GM23338 (cell line): ENCODE measurements at regions not wholly inside any gene's neighbourhood (a gene's known extent, or its start where the extent isn't known, plus 50 kb on each side); places are given as distances from the start of the nearest gene placed in this dataset.

Experiments used
- ATAC-seq: fragments of 200-7000 bp; cut with Tn5 transposase; 3 replicates; pipeline ENCODE4 v1.9.1; 2020
- DNase-seq: peaks from one replicate; pipeline ENCODE4 v3.0.0-alpha.2; 2015; ENCODE audit warnings: low spot score
- H2AFZ ChIP-seq: fragments of 200-600 bp; sonication (generic); 2 replicates; pipeline ENCODE4 v1.8.0; 2016; ENCODE audit warnings: antibody characterized with exemption, mild to moderate bottlenecking, moderate library complexity
- H3F3A ChIP-seq: fragments of 200-600 bp; sonication (generic); replicated peaks from 2 replicates; pipeline ENCODE4 v1.8.0; 2017; ENCODE audit warnings: antibody characterized with exemption, mixed run types, low read depth
- H3K27ac ChIP-seq: fragments of 200-600 bp; sonication (generic); 2 replicates; pipeline ENCODE4 v1.6.1; 2016; ENCODE audit warnings: low read depth
- H3K27me3 ChIP-seq: fragments of 200-600 bp; sonication (generic); 2 replicates; pipeline ENCODE4 v1.8.0; 2016; ENCODE audit warnings: mild to moderate bottlenecking, mixed run types, moderate library complexity; ENCODE audit not compliant: insufficient read depth
- H3K36me3 ChIP-seq: fragments of 200-600 bp; sonication (generic); 2 replicates; pipeline ENCODE4 v1.8.0; 2016; ENCODE audit warnings: mild to moderate bottlenecking; ENCODE audit not compliant: insufficient read depth
- H3K4me1 ChIP-seq: fragments of 200-600 bp; sonication (generic); 2 replicates; pipeline ENCODE4 v1.8.0; 2016; ENCODE audit warnings: mild to moderate bottlenecking, moderate library complexity; ENCODE audit not compliant: insufficient read depth
- H3K4me2 ChIP-seq: fragments of 200-600 bp; sonication (generic); 2 replicates; pipeline ENCODE4 v1.7.1; 2017; ENCODE audit warnings: mixed run types
- H3K4me3 ChIP-seq: fragments of 200-600 bp; sonication (generic); 2 replicates; pipeline ENCODE4 v1.6.1; 2016; ENCODE audit warnings: mixed run types
- H3K79me2 ChIP-seq: fragments of 200-600 bp; sonication (generic); replicated peaks from 2 replicates; pipeline ENCODE4 v1.8.0; 2017; ENCODE audit warnings: mild to moderate bottlenecking; ENCODE audit not compliant: insufficient read depth
- H3K9me2 ChIP-seq: fragments of 200-600 bp; sonication (generic); 2 replicates; pipeline ENCODE4 v1.8.0; 2017; ENCODE audit not compliant: insufficient read depth
- H4K20me1 ChIP-seq: fragments of 200-600 bp; sonication (generic); replicated peaks from 2 replicates; pipeline ENCODE4 v1.8.0; 2017; ENCODE audit warnings: mild to moderate bottlenecking; ENCODE audit not compliant: insufficient read depth
- H3K27ac Mint-ChIP-seq: 2 replicates; pipeline ENCODE4 v1.8.0; 2020; ENCODE audit warnings: inconsistent platforms, mild to moderate bottlenecking, moderate library complexity, mixed read lengths
- H3K27me3 Mint-ChIP-seq: 3 replicates; pipeline ENCODE4 v1.8.0; 2022; ENCODE audit warnings: low read depth, mild to moderate bottlenecking, moderate library complexity, mixed read lengths, inconsistent platforms; ENCODE audit not compliant: insufficient read depth, poor library complexity
- H3K36me3 Mint-ChIP-seq: 3 replicates; pipeline ENCODE4 v1.8.0; 2021; ENCODE audit warnings: low read depth, mild to moderate bottlenecking, inconsistent platforms, moderate library complexity, mixed read lengths
- H3K4me1 Mint-ChIP-seq: 3 replicates; pipeline ENCODE4 v1.8.0; 2020; ENCODE audit warnings: mild to moderate bottlenecking, inconsistent platforms, mixed read lengths
- H3K4me3 Mint-ChIP-seq: 3 replicates; pipeline ENCODE4 v1.8.0; 2021; ENCODE audit warnings: moderate library complexity, mild to moderate bottlenecking, inconsistent platforms, mixed read lengths
- H3K9me3 Mint-ChIP-seq: 3 replicates; pipeline ENCODE4 v1.8.0; 2020; ENCODE audit warnings: moderate library complexity, mild to moderate bottlenecking, inconsistent platforms, mixed read lengths
- CREB1 ChIP-seq: fragments of 250-450 bp; sonication (Bioruptor Pico); IDR thresholded peaks from 2 replicates; pipeline ENCODE4 v1.5.0; 2020; ENCODE audit warnings: low read depth, mild to moderate bottlenecking, moderate library complexity
- CTCF ChIP-seq, 2 experiments: fragments of 200-600 bp in 1 of 2; sonication (generic) in 1 of 2; conservative IDR thresholded peaks; 2 replicates each; pipeline versions ENCODE4 v1.5.1 to v1.6.1; 2016 to 2017; ENCODE audit warnings: antibody characterized with exemption in 2 of 2, low read depth in 2 of 2, mild to moderate bottlenecking in 2 of 2, moderate library complexity in 1 of 2
- ETS1 ChIP-seq: IDR thresholded peaks from 2 replicates; pipeline ENCODE4 v1.6.1; 2016; ENCODE audit warnings: antibody characterized with exemption
- EZH2 ChIP-seq: fragments of 200-600 bp; sonication (generic); IDR thresholded peaks from one replicate; pipeline ENCODE4 v1.8.0; 2017; ENCODE audit warnings: antibody characterized with exemption, mild to moderate bottlenecking, low read depth; ENCODE audit not compliant: unreplicated experiment
- EZH2phosphoT487 ChIP-seq: fragments of 200-600 bp; sonication (generic); IDR thresholded peaks from one replicate; pipeline ENCODE4 v1.8.1; 2018; ENCODE audit warnings: antibody characterized with exemption; ENCODE audit not compliant: unreplicated experiment
- JUNB ChIP-seq: IDR thresholded peaks from one replicate; pipeline ENCODE4 v1.6.1; 2016; ENCODE audit warnings: antibody characterized with exemption; ENCODE audit not compliant: unreplicated experiment
- POLR2AphosphoS5 ChIP-seq: IDR thresholded peaks from 2 replicates; pipeline ENCODE4 v1.6.1; 2016; ENCODE audit warnings: antibody characterized with exemption, low read depth
- STAT1 ChIP-seq: IDR thresholded peaks from one replicate; pipeline ENCODE4 v1.6.1; 2016; ENCODE audit warnings: antibody characterized with exemption; ENCODE audit not compliant: unreplicated experiment
- ZNF114 ChIP-seq: fragments of 250-450 bp; sonication (Bioruptor Pico); IDR thresholded peaks from 2 replicates; pipeline ENCODE4 v1.5.0; 2020; ENCODE audit warnings: mild to moderate bottlenecking, moderate library complexity
- ZNF462 ChIP-seq: fragments of 250-450 bp; sonication (Bioruptor Pico); IDR thresholded peaks from 2 replicates; pipeline ENCODE4 v1.5.0; 2020; ENCODE audit warnings: mild to moderate bottlenecking, moderate library complexity

- H4K20me1 ChIP-seq = no peaks in the 10 kb centered on the region
- no peak for DNase-seq
- no peaks in the 10 kb centered on the region for H3K79me2 ChIP-seq
- no peaks in the 10 kb centered on the region; the same call in 2 of the 3 replicates for H3K9me3 Mint-ChIP-seq
- H3F3A ChIP-seq = no peaks in the 10 kb centered on the region
- H2AFZ ChIP-seq = no peak overlapping the region
- H3K4me3 ChIP-seq = no peak overlapping the region
- H3K4me3 Mint-ChIP-seq = no peak overlapping the region
- ATAC-seq = no peak
- TF ChIP-seq ETS1 (no peak), EZH2phosphoT487 (no peak), POLR2AphosphoS5 (no peak), JUNB (no peak)
- no peaks in the 10 kb centered on the region for H3K36me3 ChIP-seq
- no peaks in the 10 kb centered on the region for H3K4me1 ChIP-seq
- H3K4me2 ChIP-seq = no peak overlapping the region
- H3K27me3 Mint-ChIP-seq = peaks cover 3% of the 10 kb centered on the region
- no peak overlapping the region for H3K27ac Mint-ChIP-seq
- H3K4me1 Mint-ChIP-seq = peaks cover 5% of the 10 kb centered on the region; the same call in 2 of the 3 replicates
- H3K9me2 ChIP-seq = no peaks in the 10 kb centered on the region
- H3K36me3 Mint-ChIP-seq = no peaks in the 10 kb centered on the region
- no peak overlapping the region for H3K27ac ChIP-seq
- no peaks in the 10 kb centered on the region for H3K27me3 ChIP-seq
Observed at GRCh38 chr15:70277556-70277955, 179.8 kb upstream of the TLE3 start.

GRCh38 chr15:70276401-70276800 is 178.7 kb upstream of the TLE3 start:
- H3K4me3 Mint-ChIP-seq = no peak overlapping the region
- DNase-seq = no peak
- Histone ChIP-seq H3K27me3 (no peaks in the 10 kb centered on the region), H3K4me2 (no peak overlapping the region), H4K20me1 (no peaks in the 10 kb centered on the region), H3K36me3 (no peaks in the 10 kb centered on the region), H3K27ac (no peak overlapping the region), H3K79me2 (no peaks in the 10 kb centered on the region), H2AFZ (no peak overlapping the region), H3K9me2 (no peaks in the 10 kb centered on the region; the same call in 1 of the 2 replicates), H3F3A (no peaks in the 10 kb centered on the region), H3K4me3 (no peak overlapping the region), H3K4me1 (no peaks in the 10 kb centered on the region)
- no peak for ATAC-seq
- peaks cover 10% of the 10 kb centered on the region for H3K27me3 Mint-ChIP-seq
- H3K9me3 Mint-ChIP-seq = no peaks in the 10 kb centered on the region; the same call in 2 of the 3 replicates
- H3K27ac Mint-ChIP-seq = no peak overlapping the region
- no peaks in the 10 kb centered on the region for H3K36me3 Mint-ChIP-seq
- H3K4me1 Mint-ChIP-seq = peaks cover 7% of the 10 kb centered on the region
- TF ChIP-seq ZNF462 (CRISPR knock-in tag) = no peak
- no peak for TF ChIP-seq ETS1
- no peak for TF ChIP-seq ZNF114
- no peak for TF ChIP-seq EZH2
- no peak for TF ChIP-seq CREB1 (CRISPR knock-in tag)
- no peak for TF ChIP-seq JUNB
- no peak for TF ChIP-seq CTCF (conservative IDR thresholded peaks at IDR 0.05; ENCODE audit: low read depth in 2 of 2)
- TF ChIP-seq STAT1 = no peak
- TF ChIP-seq POLR2AphosphoS5 = no peak
